ENCODE measurements at regions not wholly inside any gene's neighbourhood (a gene's known extent, or its start where the extent isn't known, plus 50 kb on each side); places are given as distances from the start of the nearest gene placed in this dataset.

GRCh38 chr1:47557066-47557465, 119.2 kb downstream of the FOXD2 start:
- H3K9me3 Mint-ChIP-seq: no peaks in the 10 kb centered on the region
- no peak overlapping the region for H3K27ac Mint-ChIP-seq
- H3K36me3 Mint-ChIP-seq: no peaks in the 10 kb centered on the region
- H3K4me1 Mint-ChIP-seq (ENCODE audit: unreplicated experiment): peaks cover 38% of the 10 kb centered on the region
- TF ChIP-seq CTCF (conservative IDR thresholded peaks at IDR 0.05): no peak
- no peak for DNase-seq (ENCODE audit: extremely low spot score, unreplicated experiment)
- peaks cover 24% of the 10 kb centered on the region for H3K27me3 Mint-ChIP-seq
- H3K4me3 Mint-ChIP-seq: no peak overlapping the region

DNA sequence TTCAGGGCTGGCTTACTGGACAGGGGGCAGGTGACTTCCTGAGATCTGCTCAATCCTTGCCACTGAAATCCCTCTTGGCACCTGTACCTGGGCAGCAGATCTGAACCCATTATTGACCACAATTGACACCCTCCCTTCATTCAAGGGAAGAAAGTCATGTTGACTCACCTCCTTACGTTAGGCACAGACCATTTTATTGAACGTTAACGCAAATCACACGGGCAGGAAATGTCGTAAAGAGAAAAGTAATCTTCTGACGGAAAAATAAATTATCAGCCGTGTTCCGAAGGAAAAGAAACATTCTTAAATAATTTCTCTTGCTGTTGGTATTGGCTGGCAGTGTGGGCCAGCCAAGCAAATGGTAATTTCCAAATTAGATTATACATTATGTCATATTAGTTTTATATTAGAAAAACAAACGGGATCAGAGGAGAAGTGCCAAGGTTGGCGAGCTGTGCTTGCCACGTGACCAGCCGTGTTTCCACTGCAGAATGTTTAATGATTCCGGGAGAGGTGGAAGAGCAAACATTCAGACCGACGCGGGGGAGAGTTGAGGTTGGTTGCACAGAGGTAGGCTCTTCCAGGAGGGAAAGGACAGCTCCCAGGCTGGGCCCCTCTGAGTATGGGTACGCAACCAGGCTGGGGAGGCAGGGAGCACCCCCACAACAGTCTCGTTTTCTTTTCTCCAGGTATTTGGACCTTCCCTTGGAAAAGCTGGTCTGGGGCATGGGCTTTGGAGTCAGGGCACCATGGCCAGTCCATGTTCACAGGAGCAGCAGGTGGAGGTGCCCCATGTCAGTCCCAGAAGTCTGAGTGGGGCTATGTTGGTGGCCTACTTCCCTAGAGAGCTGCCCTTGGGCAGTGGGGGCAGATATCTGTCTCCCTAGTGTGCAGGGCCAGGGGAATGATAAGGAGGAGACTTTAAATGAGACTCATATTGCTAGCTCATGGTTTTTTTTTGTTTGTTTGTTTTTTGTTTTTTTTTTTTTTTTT, 121.1 kb downstream of the FOXD2 start:
- TF ChIP-seq CTCF (conservative IDR thresholded peaks at IDR 0.05): no peak
- no peak for DNase-seq (ENCODE audit: extremely low spot score, unreplicated experiment)
- Mint-ChIP-seq H3K27ac (no peak overlapping the region), H3K27me3 (peaks cover 19% of the 10 kb centered on the region), H3K36me3 (no peaks in the 10 kb centered on the region), H3K4me1 (ENCODE audit: unreplicated experiment) (peaks cover 50% of the 10 kb centered on the region), H3K4me3 (no peak overlapping the region), H3K9me3 (no peaks in the 10 kb centered on the region)

GRCh38 chr1:47559944-47560695, 122.3 kb downstream of the FOXD2 start:
- Mint-ChIP-seq H3K4me1 (ENCODE audit: unreplicated experiment) (peaks cover 58% of the 10 kb centered on the region), H3K27me3 (peaks cover 22% of the 10 kb centered on the region), H3K9me3 (no peaks in the 10 kb centered on the region), H3K36me3 (no peaks in the 10 kb centered on the region), H3K27ac (no peak overlapping the region), H3K4me3 (no peak overlapping the region)
- no peak for DNase-seq (ENCODE audit: extremely low spot score, unreplicated experiment)
- no peak for TF ChIP-seq CTCF (conservative IDR thresholded peaks at IDR 0.05)

GRCh38 chr1:47561523-47562007, 123.7 kb downstream of the FOXD2 start:
- no peaks in the 10 kb centered on the region for H3K36me3 Mint-ChIP-seq
- peaks cover 54% of the 10 kb centered on the region for H3K4me1 Mint-ChIP-seq (ENCODE audit: unreplicated experiment)

More at GRCh38 chr1:47561523-47562007, 123.7 kb downstream of the FOXD2 start:
- Mint-ChIP-seq H3K27me3 (peaks cover 18% of the 10 kb centered on the region), H3K27ac (no peak overlapping the region), H3K9me3 (no peaks in the 10 kb centered on the region), H3K4me3 (no peak overlapping the region)
- no peak for TF ChIP-seq CTCF (conservative IDR thresholded peaks at IDR 0.05)
- no peak for DNase-seq (ENCODE audit: extremely low spot score, unreplicated experiment)
